ENCODE measurements at regions not wholly inside any gene's neighbourhood (a gene's known extent, or its start where the extent isn't known, plus 50 kb on each side); places are given as distances from the start of the nearest gene placed in this dataset.
"Not testable (repeated sequence)": the region's sequence is repeated elsewhere in the genome, so short reads cannot be mapped to it uniquely, and the experiment has no call there.

DNA sequence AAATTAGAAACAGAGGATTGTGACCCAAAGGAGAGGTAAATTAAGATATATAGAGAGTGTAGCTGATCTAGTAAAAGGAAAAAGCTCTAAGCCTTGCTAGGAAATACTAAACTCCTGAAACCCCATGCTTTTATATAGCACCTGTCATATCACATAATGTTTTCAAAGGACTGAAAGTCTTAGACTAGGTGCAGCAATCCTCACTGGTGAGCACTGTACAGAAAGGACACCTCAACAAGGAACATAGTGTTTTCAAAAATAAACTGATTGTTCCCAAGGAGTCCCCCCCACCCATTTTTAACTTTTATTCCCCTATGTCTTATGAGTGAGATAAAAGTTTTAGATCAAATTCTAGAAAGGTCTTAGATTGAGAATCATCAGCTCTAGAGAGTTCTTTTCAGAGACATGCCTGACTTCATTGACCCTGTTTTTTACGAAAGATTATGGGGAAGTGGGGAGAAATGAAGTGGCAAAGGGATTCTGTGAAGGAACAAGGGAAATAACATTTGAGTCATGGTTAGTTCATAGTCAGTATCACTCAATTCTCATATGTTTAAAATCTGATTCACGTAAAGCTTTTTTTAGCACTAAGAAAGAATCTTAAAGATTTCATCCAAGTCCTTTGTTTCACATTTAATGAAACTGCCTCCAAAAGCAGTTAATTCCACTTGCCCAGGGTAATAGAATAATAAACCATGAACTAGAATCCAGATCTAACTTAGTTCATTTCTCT, 166.4 kb downstream of the CYB561 start:
- H3K4me3 ChIP-seq (ENCODE audit: low read depth, low read length): peak overlapping the region; percentile 3; the same call in 1 of the 2 replicates
- TF ChIP-seq, protein P1, sequence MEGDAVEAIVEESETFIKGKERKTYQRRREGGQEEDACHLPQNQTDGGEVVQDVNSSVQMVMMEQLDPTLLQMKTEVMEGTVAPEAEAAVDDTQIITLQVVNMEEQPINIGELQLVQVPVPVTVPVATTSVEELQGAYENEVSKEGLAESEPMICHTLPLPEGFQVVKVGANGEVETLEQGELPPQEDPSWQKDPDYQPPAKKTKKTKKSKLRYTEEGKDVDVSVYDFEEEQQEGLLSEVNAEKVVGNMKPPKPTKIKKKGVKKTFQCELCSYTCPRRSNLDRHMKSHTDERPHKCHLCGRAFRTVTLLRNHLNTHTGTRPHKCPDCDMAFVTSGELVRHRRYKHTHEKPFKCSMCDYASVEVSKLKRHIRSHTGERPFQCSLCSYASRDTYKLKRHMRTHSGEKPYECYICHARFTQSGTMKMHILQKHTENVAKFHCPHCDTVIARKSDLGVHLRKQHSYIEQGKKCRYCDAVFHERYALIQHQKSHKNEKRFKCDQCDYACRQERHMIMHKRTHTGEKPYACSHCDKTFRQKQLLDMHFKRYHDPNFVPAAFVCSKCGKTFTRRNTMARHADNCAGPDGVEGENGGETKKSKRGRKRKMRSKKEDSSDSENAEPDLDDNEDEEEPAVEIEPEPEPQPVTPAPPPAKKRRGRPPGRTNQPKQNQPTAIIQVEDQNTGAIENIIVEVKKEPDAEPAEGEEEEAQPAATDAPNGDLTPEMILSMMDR (IDR thresholded peaks at IDR 0.05; ENCODE audit: low read depth, low read length): no peak

DNA sequence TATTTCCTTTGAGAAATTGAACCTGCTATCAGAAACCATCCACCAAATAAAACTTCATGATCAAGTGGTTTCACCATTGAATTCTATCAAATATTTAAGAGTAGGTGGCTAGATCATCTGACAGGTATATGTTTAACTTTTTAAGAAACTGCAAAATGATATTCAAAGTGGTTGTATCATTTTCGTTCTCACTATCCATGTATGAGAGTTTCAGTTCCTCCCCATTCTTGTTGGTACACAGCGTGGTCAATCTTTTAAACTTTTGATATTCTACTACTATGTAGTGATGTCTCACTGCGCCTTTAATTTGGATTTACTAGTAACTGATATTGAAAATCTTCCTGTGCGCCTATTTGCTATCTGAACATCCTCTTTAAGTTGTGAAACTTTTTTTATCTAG, 163.7 kb downstream of the CYB561 start:
- no peak overlapping the region for H3K4me3 ChIP-seq (ENCODE audit: low read depth, low read length)
- TF ChIP-seq, protein P1 (IDR thresholded peaks at IDR 0.05; ENCODE audit: low read depth, low read length): no peak

DNA sequence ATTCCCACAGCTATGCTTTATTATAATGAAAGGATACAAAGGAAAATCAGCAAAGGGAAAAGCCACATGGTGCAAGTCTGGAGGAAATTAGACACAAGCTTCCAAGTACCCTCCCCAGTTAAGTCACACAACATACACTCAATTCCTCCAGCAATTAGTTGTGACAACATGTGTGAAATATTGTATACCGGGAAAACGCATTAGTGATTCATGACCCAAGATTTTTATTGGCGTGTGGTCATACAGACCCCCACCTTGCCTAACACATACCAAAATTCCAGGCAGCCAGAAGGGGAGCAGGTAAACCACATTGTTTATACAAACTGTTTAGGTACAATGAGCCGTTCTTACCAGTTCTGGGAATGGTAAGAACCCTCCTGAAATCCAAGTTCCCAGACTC, 160.6 kb downstream of the CYB561 start:
- no peak overlapping the region for H3K4me3 ChIP-seq (ENCODE audit: low read depth, low read length)
- TF ChIP-seq, protein P1 (IDR thresholded peaks at IDR 0.05; ENCODE audit: low read depth, low read length): no peak

DNA sequence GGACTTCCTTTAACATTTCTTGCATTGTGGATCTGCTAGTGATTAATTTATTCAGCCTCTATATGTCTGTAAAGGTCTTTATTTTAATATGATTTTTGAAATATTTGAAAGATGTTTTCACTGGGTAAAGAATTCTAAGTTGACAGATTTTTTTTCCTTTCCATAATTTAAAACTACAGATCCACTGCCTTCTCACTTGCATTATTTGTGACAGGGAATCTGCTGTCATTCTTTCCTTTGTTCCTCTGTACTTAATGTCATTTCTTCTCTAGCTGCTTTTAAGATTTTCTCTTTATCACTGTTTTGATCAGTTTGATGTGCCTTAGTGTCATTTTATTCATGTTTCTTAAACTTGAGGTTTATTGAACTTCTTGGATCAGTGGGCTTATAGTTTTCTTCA, 159.9 kb downstream of the CYB561 start:
- TF ChIP-seq, protein P1 (IDR thresholded peaks at IDR 0.05; ENCODE audit: low read depth, low read length): no peak
- no peak overlapping the region for H3K4me3 ChIP-seq (ENCODE audit: low read depth, low read length)

DNA sequence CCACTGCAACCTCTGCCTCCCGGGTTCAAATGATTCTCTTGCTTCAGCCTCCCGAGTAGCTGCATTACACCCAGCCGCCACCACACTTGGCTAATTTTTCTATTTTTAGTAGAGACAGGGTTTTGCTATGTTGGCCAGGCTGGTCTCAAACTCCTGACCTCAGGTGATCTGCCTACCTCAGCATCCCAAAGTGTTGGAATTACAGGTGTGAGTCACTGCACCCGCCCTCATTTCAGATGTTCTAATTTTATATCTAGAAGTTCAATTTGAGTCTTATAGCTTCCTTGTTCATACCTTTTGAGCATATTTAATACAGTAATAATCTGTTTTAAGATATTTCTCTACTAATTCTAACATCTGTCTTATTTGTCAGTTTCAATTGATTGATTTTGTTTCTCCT, 159.1 kb downstream of the CYB561 start:
- H3K4me3 ChIP-seq (ENCODE audit: low read depth, low read length): not testable (repeated sequence)

DNA sequence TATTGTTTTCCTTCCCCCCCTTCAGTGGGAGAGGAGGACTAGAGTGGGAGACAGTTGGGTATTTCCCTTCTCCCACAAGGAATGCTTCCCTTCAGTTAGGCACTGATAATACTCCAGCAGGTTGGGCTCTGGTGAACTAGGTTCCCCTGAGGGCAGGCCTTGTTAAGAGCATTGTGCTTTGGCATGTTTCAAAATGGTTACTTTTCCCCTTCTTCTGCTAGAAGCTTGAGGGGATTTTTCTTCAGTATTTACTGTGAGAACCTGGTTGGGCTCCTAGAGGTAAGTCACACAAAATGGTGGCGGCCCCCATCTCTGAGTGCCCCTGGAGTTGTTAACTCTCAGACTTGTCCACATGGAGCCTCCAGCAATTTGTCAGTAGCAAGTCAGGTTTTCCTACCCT, 156.2 kb downstream of the CYB561 start:
- H3K4me3 ChIP-seq (ENCODE audit: low read depth, low read length): no peak overlapping the region
- TF ChIP-seq, protein P1 (IDR thresholded peaks at IDR 0.05; ENCODE audit: low read depth, low read length): no peak

DNA sequence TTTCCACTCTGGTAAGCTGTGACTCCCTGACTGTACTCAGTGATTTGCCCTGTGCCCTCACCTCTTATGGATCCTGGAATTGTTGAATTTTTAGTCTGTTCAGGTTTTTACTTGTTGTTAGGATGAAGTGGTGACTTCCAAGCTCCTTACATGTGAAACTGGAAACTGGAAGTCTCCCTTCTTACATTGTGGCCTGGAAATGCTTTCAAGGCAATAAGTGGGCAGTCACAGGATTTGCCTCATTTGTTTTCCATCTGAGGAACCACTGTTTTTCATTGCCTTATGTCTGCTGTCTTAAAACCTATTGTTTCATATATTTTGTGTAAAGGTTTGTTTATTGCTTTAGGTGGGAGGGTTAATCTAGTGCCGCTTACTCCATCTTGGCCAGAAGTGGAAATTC, 155.8 kb downstream of the CYB561 start:
- TF ChIP-seq, protein P1 (IDR thresholded peaks at IDR 0.05; ENCODE audit: low read depth, low read length): no peak

DNA sequence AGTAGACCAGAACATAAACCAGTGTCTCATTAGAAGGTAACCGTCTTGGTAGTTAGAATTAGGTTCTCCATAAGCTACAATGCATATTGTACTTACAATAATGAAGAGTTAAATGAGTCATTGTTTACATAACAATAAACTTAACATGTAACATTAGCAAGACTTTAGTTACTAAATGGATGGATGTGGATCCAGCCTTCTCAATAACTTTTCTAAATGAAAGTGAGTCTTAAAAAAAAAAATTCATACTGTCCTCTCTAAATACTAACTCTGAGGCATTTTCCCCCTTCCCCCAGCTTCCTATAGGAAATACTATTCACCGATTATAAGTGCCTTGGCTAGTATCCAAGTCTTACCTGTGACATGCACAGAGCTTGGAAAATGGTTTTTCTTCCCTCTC, 155.3 kb downstream of the CYB561 start:
- TF ChIP-seq, protein P1 (IDR thresholded peaks at IDR 0.05; ENCODE audit: low read depth, low read length): no peak

More for the DNA sequence above, 155.8 kb downstream of the CYB561 start:
- no peak overlapping the region for H3K4me3 ChIP-seq (ENCODE audit: low read depth, low read length)

More for the DNA sequence above, 155.3 kb downstream of the CYB561 start:
- no peak overlapping the region for H3K4me3 ChIP-seq (ENCODE audit: low read depth, low read length)

Measured in WI38 (cell line).